HepG2 (cell line): ENCODE measurements at regions not wholly inside any gene's neighbourhood (a gene's known extent, or its start where the extent isn't known, plus 50 kb on each side); places are given as distances from the start of the nearest gene placed in this dataset.

ENCODE experiments used
- ATAC-seq: fragments of 200-7000 bp; cut with Tn5 transposase; 3 replicates; pipeline ENCODE4 v1.9.1; 2020; ENCODE audit warnings: mild to moderate bottlenecking, moderate library complexity
- BruUV-seq: library from RNA; stranded (reverse); fragments of 400-500 nt; replicated peaks from 2 replicates; lab custom pipeline; 2021; lab: Mats Ljungman, UMichigan
- CTCF ChIA-PET: fragments of 300-600 bp; formaldehyde crosslinking; extraction: SDS; loops from one replicate; lab custom pipeline; 2021; ENCODE audit warnings: low total read pairs, inconsistent platforms, low intra/inter-chr PET ratio; lab: Yijun Ruan, JAX
- POLR2A ChIA-PET: fragments of 350-600 bp; sonication (Branson Sonifier 250); formaldehyde crosslinking; loops from one replicate; lab custom pipeline; 2020; ENCODE audit warnings: antibody characterized with exemption, inconsistent platforms; lab: Yijun Ruan, JAX
- DNase-seq: peaks from one replicate; pipeline ENCODE4 v3.0.0-alpha.2; 2015; ENCODE audit warnings: low spot score
- FAIRE-seq: peaks from 3 replicates; lab custom pipeline; 2011; peaks lifted over from hg19 to GRCh38; lab: Jason Lieb, UNC
- H2AFZ ChIP-seq: one replicate; pipeline ENCODE4 v1.6.1; 2011; ENCODE audit warnings: low read length, inconsistent platforms
- H3K27ac ChIP-seq: fragments of 300-600 bp; 3 replicates; pipeline ENCODE4 v1.8.0; 2011; ENCODE audit warnings: mixed run types, mild to moderate bottlenecking, mixed read lengths, low read length, inconsistent platforms; ENCODE audit not compliant: insufficient read depth; ENCODE audit errors: extremely low read length
- H3K27me3 ChIP-seq, 2 experiments: fragments of 200-600 bp in 1 of 2; 2 replicates in 1 of 2; 3 replicates in 1 of 2; pipeline versions ENCODE4 v1.6.0 to v1.8.0; 2011; ENCODE audit warnings: low read length in 2 of 2, mild to moderate bottlenecking in 2 of 2, moderate library complexity in 2 of 2, inconsistent platforms in 1 of 2; ENCODE audit not compliant: insufficient read depth in 2 of 2, control insufficient read depth in 1 of 2
- H3K36me3 ChIP-seq, 2 experiments: fragments of 200-600 bp in 1 of 2; replicated peaks in 1 of 2; 2 replicates in 1 of 2; 3 replicates in 1 of 2; pipeline versions ENCODE4 v1.5.1 to v1.8.0; 2011; ENCODE audit warnings: low read length in 2 of 2, inconsistent platforms in 1 of 2; ENCODE audit not compliant: insufficient read depth in 2 of 2, control insufficient read depth in 1 of 2
- H3K4me1 ChIP-seq: 2 replicates; pipeline ENCODE4 v1.5.1; 2012; ENCODE audit warnings: low read length, inconsistent platforms; ENCODE audit not compliant: insufficient read depth
- H3K4me2 ChIP-seq: 2 replicates; pipeline ENCODE4 v1.6.0; 2011; ENCODE audit warnings: low read depth, low read length, inconsistent platforms
- H3K4me3 ChIP-seq, 3 experiments: fragments of 200-600 bp in 1 of 3; sonication (generic), shearing (Covaris generic) in 1 of 3; replicated peaks in 1 of 3; 2 replicates each; pipeline ENCODE4 v1.5.1; 2011 to 2016; ENCODE audit warnings: low read length in 3 of 3, inconsistent platforms in 2 of 3, low read depth in 2 of 3, mild to moderate bottlenecking in 2 of 3, control low read depth in 1 of 3, mixed read lengths in 1 of 3; ENCODE audit not compliant: insufficient read depth in 1 of 3
- H3K79me2 ChIP-seq: one replicate; pipeline ENCODE4 v1.6.1; 2011; ENCODE audit warnings: low read length, inconsistent platforms; ENCODE audit not compliant: insufficient read depth
- H3K9ac ChIP-seq: 2 replicates; pipeline ENCODE4 v1.6.0; 2011; ENCODE audit warnings: mild to moderate bottlenecking, low read depth, low read length, inconsistent platforms; ENCODE audit not compliant: insufficient read depth
- H3K9me3 ChIP-seq: 2 replicates; pipeline ENCODE4 v1.5.1; 2012; ENCODE audit warnings: mild to moderate bottlenecking, low read length
- H4K20me1 ChIP-seq: 2 replicates; pipeline ENCODE4 v1.6.0; 2011; ENCODE audit warnings: inconsistent platforms, mild to moderate bottlenecking, low read length, moderate library complexity; ENCODE audit not compliant: insufficient read depth
- MEF2D ChIP-seq: sonication (generic); formaldehyde crosslinking; IDR thresholded peaks from 2 replicates; pipeline ENCODE4 v1.5.1; 2020; ENCODE audit warnings: mild to moderate bottlenecking, missing genetic modification reagents
- MEIS2 ChIP-seq: sonication (generic); formaldehyde crosslinking; IDR thresholded peaks from 2 replicates; pipeline ENCODE4 v1.9.0; 2021; ENCODE audit warnings: mild to moderate bottlenecking, missing genetic modification reagents
- SOX5 ChIP-seq: IDR thresholded peaks from 2 replicates; pipeline ENCODE4 v1.6.1; 2016; ENCODE audit warnings: borderline replicate concordance
- SP140L ChIP-seq: sonication (generic); formaldehyde crosslinking; IDR thresholded peaks from 2 replicates; pipeline ENCODE4 v1.4.0; 2020; ENCODE audit warnings: missing genetic modification reagents, borderline replicate concordance
- TGIF2 ChIP-seq: IDR thresholded peaks from 2 replicates; pipeline ENCODE4 v1.6.1; 2016; ENCODE audit warnings: control low read depth, missing compliant biosample characterization
- WGBS: methylation state at CpG from one replicate; pipeline ENCODE4 v1.1.6; 2017; ENCODE audit warnings: low lambda C conversion rate; 5-methylcytosine and 5-hydroxymethylcytosine counted together
- in situ Hi-C: cut with HindIII; loops from 2 replicates; pipeline ENCODE4 v1.10.0; 2017; ENCODE audit warnings: low pct_unique_long_range_greater_than_20kb; ENCODE audit not compliant: extremely low pct_ligation_motif_present
- intact Hi-C: fragments of 100-400 bp; cut with micrococcal nuclease; formaldehyde crosslinking; loops from one replicate; pipeline ENCODE4 v1.10.0; 2022; ENCODE audit not compliant: unreplicated experiment
- TF ChIP-seq, protein P1 (sequence below): IDR thresholded peaks from 2 replicates; pipeline ENCODE4 v1.6.1; 2016; ENCODE audit warnings: missing compliant biosample characterization, missing genetic modification reagents, borderline replicate concordance
- TF ChIP-seq, protein P2 (sequence below): sonication (generic); formaldehyde crosslinking; IDR thresholded peaks from 2 replicates; pipeline ENCODE4 v1.9.0; 2022; ENCODE audit warnings: missing genetic modification reagents, mild to moderate bottlenecking, borderline replicate concordance

DNA sequence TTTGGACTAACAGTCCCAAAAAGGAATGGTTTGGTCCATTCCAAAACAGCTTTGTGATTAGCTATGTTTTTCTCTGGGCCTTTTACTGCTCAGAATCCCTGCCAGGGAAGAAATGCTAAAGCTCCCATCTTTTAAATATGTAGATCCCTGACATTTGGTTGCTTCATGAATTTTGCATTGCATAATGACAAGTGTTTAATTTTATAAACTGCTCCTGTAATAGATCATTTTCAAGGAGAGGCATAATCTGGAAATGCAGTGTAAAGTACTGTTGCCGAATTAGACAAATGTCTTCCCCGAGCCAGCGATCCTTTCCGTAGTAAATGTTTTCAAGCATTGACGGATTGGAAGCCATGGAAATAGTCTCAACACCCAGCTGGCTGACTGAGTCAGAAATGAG is 291.3 kb upstream of the PRKD1 start (continued):
- TF ChIP-seq, protein P1, sequence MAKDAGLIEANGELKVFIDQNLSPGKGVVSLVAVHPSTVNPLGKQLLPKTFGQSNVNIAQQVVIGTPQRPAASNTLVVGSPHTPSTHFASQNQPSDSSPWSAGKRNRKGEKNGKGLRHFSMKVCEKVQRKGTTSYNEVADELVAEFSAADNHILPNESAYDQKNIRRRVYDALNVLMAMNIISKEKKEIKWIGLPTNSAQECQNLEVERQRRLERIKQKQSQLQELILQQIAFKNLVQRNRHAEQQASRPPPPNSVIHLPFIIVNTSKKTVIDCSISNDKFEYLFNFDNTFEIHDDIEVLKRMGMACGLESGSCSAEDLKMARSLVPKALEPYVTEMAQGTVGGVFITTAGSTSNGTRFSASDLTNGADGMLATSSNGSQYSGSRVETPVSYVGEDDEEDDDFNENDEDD (CRISPR knock-in tag) = no peak
- no peak for TF ChIP-seq SOX5

DNA sequence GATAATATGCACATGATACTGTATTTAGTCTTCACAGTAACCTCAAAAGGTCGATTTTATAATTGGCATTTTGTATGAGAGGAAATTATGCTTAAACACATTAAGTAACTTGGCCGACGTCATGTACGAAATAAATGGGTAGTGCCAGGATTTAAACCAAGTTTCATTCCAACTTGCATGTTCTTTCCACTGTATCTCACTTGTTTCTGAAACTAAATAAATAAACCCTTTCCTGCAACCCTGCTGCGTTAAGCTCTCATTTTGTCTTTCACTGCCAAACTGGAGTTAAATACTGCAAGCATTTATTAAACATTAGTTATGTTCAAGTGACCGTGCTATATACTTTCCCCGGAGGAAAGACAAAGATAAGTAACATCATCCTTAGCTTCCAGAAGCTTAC is 293.9 kb upstream of the PRKD1 start:
- in situ Hi-C loops (no loop called here), intact Hi-C loops (no loop called here)
- FAIRE-seq (no peak), DNase-seq (no peak), ATAC-seq (no peak)
- Histone ChIP-seq H3K9ac (no peak overlapping the region), H3K4me1 (no peaks in the 10 kb centered on the region), H3K27me3 (no peaks in the 10 kb centered on the region), H3K4me2 (no peak overlapping the region), H3K9me3 (no peaks in the 10 kb centered on the region), H3K4me3 (no peak overlapping the region), H2AFZ (no peak overlapping the region), H3K79me2 (no peaks in the 10 kb centered on the region), H4K20me1 (no peaks in the 10 kb centered on the region), H3K27ac (no peak overlapping the region), H3K36me3 (no peaks in the 10 kb centered on the region)
- ChIA-PET POLR2A (no interaction called here), CTCF (no interaction called here)
- TF ChIP-seq, protein P2, sequence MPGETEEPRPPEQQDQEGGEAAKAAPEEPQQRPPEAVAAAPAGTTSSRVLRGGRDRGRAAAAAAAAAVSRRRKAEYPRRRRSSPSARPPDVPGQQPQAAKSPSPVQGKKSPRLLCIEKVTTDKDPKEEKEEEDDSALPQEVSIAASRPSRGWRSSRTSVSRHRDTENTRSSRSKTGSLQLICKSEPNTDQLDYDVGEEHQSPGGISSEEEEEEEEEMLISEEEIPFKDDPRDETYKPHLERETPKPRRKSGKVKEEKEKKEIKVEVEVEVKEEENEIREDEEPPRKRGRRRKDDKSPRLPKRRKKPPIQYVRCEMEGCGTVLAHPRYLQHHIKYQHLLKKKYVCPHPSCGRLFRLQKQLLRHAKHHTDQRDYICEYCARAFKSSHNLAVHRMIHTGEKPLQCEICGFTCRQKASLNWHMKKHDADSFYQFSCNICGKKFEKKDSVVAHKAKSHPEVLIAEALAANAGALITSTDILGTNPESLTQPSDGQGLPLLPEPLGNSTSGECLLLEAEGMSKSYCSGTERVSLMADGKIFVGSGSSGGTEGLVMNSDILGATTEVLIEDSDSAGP = no peak
- TF ChIP-seq MEF2D (CRISPR knock-in tag) = no peak
- no peak for TF ChIP-seq MEIS2 (CRISPR knock-in tag)
- TF ChIP-seq TGIF2 = no peak
- no peak for TF ChIP-seq SP140L (CRISPR knock-in tag)
- no TSS peak for BruUV-seq
- 40% methylated on average over 7 of the region's 7 CpGs for WGBS
